A673 (cell line): ENCODE measurements at regions not wholly inside any gene's neighbourhood (a gene's known extent, or its start where the extent isn't known, plus 50 kb on each side); places are given as distances from the start of the nearest gene placed in this dataset.

ENCODE experiments used
- CTCF ChIP-seq: fragments of 300-800, 200-600 bp; sonication (generic); conservative IDR thresholded peaks from 2 replicates; pipeline ENCODE4 v1.5.1; 2017; ENCODE audit warnings: low read depth, mild to moderate bottlenecking, antibody characterized with exemption, low read length, moderate library complexity, mixed read lengths
- EZH2 ChIP-seq: fragments of 200-600 bp; sonication (generic); IDR thresholded peaks from 2 replicates; pipeline ENCODE4 v1.6.1; 2017; ENCODE audit warnings: borderline replicate concordance, low read depth, mild to moderate bottlenecking, mixed read lengths, antibody characterized with exemption, low read length; ENCODE audit not compliant: poor library complexity, severe bottlenecking

GRCh38 chr2:207333599-207334300 lies 168.0 kb upstream of the KLF7 start:
- no peak for TF ChIP-seq CTCF
- no peak for TF ChIP-seq EZH2
